Smooth muscle cell (in vitro differentiated cells): ENCODE measurements at regions not wholly inside any gene's neighbourhood (a gene's known extent, or its start where the extent isn't known, plus 50 kb on each side); places are given as distances from the start of the nearest gene placed in this dataset.

Source experiments
- DNase-seq: peaks from one replicate; lab custom pipeline; 2025; ENCODE audit not compliant: unreplicated experiment; lab: John Stamatoyannopoulos, UW
- H2AFZ ChIP-seq: fragments of 200-600 bp; sonication (generic); 2 replicates; pipeline ENCODE4 v1.6.0; 2016; ENCODE audit warnings: antibody characterized with exemption, low read depth, mild to moderate bottlenecking
- H3F3A ChIP-seq: fragments of 200-600 bp; sonication (generic); 2 replicates; pipeline ENCODE4 v1.6.0; 2017; ENCODE audit warnings: antibody characterized with exemption, low read depth
- H3K27ac ChIP-seq: fragments of 200-600 bp; sonication (generic); 2 replicates; pipeline ENCODE4 v1.5.1; 2016; ENCODE audit warnings: low read depth, mild to moderate bottlenecking
- H3K27me3 ChIP-seq: fragments of 200-600 bp; sonication (generic); 2 replicates; pipeline ENCODE4 v1.6.1; 2016; ENCODE audit warnings: low read depth, mild to moderate bottlenecking
- H3K36me3 ChIP-seq: fragments of 200-600 bp; sonication (generic); 2 replicates; pipeline ENCODE4 v1.5.1; 2016; ENCODE audit warnings: low read depth
- H3K4me1 ChIP-seq: fragments of 200-600 bp; sonication (generic); 2 replicates; pipeline ENCODE4 v1.5.1; 2016; ENCODE audit warnings: low read depth
- H3K4me2 ChIP-seq: fragments of 200-600 bp; sonication (generic); 2 replicates; pipeline ENCODE4 v1.6.0; 2016; ENCODE audit warnings: mild to moderate bottlenecking
- H3K4me3 ChIP-seq: fragments of 200-600 bp; sonication (generic); 2 replicates; pipeline ENCODE4 v1.5.1; 2016; ENCODE audit warnings: mild to moderate bottlenecking
- H3K79me2 ChIP-seq: fragments of 200-600 bp; sonication (generic); 2 replicates; pipeline ENCODE4 v1.6.0; 2016; ENCODE audit warnings: low read depth, mild to moderate bottlenecking
- H3K9ac ChIP-seq: fragments of 200-600 bp; sonication (generic); 2 replicates; pipeline ENCODE4 v1.6.0; 2016; ENCODE audit warnings: low read depth
- H3K9me3 ChIP-seq: fragments of 200-600 bp; sonication (generic); replicated peaks from 2 replicates; pipeline ENCODE4 v1.5.1; 2016; ENCODE audit warnings: low read depth
- H4K20me1 ChIP-seq: fragments of 200-600 bp; sonication (generic); 2 replicates; pipeline ENCODE4 v1.6.0; 2016; ENCODE audit warnings: low read depth
- WGBS: methylation state at CpG from one replicate; pipeline ENCODE4 v1.1.7; 2016; ENCODE audit warnings: low lambda C conversion rate; 5-methylcytosine and 5-hydroxymethylcytosine counted together
- TF ChIP-seq, protein P1 (sequence below): fragments of 200-600 bp; sonication (generic); IDR thresholded peaks from 2 replicates; pipeline ENCODE4 v1.5.1; 2017; ENCODE audit warnings: borderline replicate concordance, mild to moderate bottlenecking, antibody characterized with exemption; ENCODE audit not compliant: insufficient read depth, poor library complexity, severe bottlenecking

- Histone ChIP-seq H3K27ac (no peak overlapping the region), H3F3A (no peaks in the 10 kb centered on the region), H2AFZ (no peak overlapping the region), H3K36me3 (no peaks in the 10 kb centered on the region), H3K4me2 (no peak overlapping the region), H3K9ac (no peak overlapping the region), H4K20me1 (no peaks in the 10 kb centered on the region), H3K4me3 (no peak overlapping the region), H3K4me1 (peaks cover 6% of the 10 kb centered on the region), H3K79me2 (no peaks in the 10 kb centered on the region), H3K9me3 (no peaks in the 10 kb centered on the region), H3K27me3 (no peaks in the 10 kb centered on the region)
- 88% methylated on average over 2 of the region's 2 CpGs for WGBS
- TF ChIP-seq, protein P1, sequence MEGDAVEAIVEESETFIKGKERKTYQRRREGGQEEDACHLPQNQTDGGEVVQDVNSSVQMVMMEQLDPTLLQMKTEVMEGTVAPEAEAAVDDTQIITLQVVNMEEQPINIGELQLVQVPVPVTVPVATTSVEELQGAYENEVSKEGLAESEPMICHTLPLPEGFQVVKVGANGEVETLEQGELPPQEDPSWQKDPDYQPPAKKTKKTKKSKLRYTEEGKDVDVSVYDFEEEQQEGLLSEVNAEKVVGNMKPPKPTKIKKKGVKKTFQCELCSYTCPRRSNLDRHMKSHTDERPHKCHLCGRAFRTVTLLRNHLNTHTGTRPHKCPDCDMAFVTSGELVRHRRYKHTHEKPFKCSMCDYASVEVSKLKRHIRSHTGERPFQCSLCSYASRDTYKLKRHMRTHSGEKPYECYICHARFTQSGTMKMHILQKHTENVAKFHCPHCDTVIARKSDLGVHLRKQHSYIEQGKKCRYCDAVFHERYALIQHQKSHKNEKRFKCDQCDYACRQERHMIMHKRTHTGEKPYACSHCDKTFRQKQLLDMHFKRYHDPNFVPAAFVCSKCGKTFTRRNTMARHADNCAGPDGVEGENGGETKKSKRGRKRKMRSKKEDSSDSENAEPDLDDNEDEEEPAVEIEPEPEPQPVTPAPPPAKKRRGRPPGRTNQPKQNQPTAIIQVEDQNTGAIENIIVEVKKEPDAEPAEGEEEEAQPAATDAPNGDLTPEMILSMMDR: no peak
- DNase-seq: no peak
Observed at GRCh38 chr5:125639858-125640257, 783.4 kb upstream of the GRAMD2B start.

GRCh38 chr5:125652761-125653160, 770.4 kb upstream of the GRAMD2B start:
- Histone ChIP-seq H3K27ac (no peak overlapping the region), H4K20me1 (no peaks in the 10 kb centered on the region), H3K4me2 (no peak overlapping the region), H3K36me3 (no peaks in the 10 kb centered on the region), H3K4me3 (no peak overlapping the region), H3K79me2 (no peaks in the 10 kb centered on the region), H3K4me1 (peaks cover 15% of the 10 kb centered on the region), H3K27me3 (no peaks in the 10 kb centered on the region), H3F3A (no peaks in the 10 kb centered on the region), H2AFZ (no peak overlapping the region), H3K9ac (no peak overlapping the region), H3K9me3 (no peaks in the 10 kb centered on the region)
- DNase-seq: no peak
- 99% methylated on average over 2 of the region's 2 CpGs for WGBS
- TF ChIP-seq, protein P1: no peak

GRCh38 chr5:125654392-125654791, 768.8 kb upstream of the GRAMD2B start:
- peaks cover 19% of the 10 kb centered on the region for H3K4me1 ChIP-seq
- H3K27ac ChIP-seq: no peak overlapping the region
- TF ChIP-seq, protein P1: no peak
- H4K20me1 ChIP-seq: no peaks in the 10 kb centered on the region
- H3K9me3 ChIP-seq: no peaks in the 10 kb centered on the region
- no peak overlapping the region for H2AFZ ChIP-seq
- no peaks in the 10 kb centered on the region for H3F3A ChIP-seq
- no peaks in the 10 kb centered on the region for H3K79me2 ChIP-seq
- DNase-seq: no peak
- no peak overlapping the region for H3K4me3 ChIP-seq
- no peak overlapping the region for H3K4me2 ChIP-seq
- H3K9ac ChIP-seq: no peak overlapping the region
- no peaks in the 10 kb centered on the region for H3K36me3 ChIP-seq
- no peaks in the 10 kb centered on the region for H3K27me3 ChIP-seq

DNA sequence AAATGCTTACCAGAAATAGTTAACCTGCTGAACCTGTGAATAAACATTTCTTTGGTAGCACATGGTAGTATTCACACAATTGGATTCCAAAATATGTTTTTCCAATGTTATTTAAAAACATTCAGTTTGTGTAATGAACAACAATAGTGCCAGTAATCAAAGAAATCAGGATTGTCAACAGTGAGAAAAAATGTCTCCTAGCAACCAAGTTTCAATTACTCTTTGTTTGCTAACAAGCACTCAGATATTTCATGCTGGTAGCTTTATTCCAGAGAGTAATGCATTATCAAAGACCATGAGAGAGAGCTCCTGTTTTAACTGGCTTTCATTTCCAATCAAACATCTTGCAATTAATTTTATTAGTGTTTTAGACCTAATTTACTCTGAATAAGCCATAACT, 768.1 kb upstream of the GRAMD2B start:
- Histone ChIP-seq H3K4me1 (peaks cover 25% of the 10 kb centered on the region), H3K4me2 (no peak overlapping the region), H3K27ac (no peak overlapping the region), H3K4me3 (no peak overlapping the region), H4K20me1 (no peaks in the 10 kb centered on the region), H3K9ac (no peak overlapping the region), H3K79me2 (no peaks in the 10 kb centered on the region), H3F3A (no peaks in the 10 kb centered on the region), H3K27me3 (no peaks in the 10 kb centered on the region), H3K36me3 (no peaks in the 10 kb centered on the region), H3K9me3 (no peaks in the 10 kb centered on the region), H2AFZ (no peak overlapping the region)
- DNase-seq: no peak
- TF ChIP-seq, protein P1: no peak
